GM23338 (cell line): ENCODE measurements at regions not wholly inside any gene's neighbourhood (a gene's known extent, or its start where the extent isn't known, plus 50 kb on each side); places are given as distances from the start of the nearest gene placed in this dataset.

Experiments used
- ATAC-seq: fragments of 200-7000 bp; cut with Tn5 transposase; 3 replicates; pipeline ENCODE4 v1.9.1; 2020
- DNase-seq: peaks from one replicate; pipeline ENCODE4 v3.0.0-alpha.2; 2015; ENCODE audit warnings: low spot score
- H2AFZ ChIP-seq: fragments of 200-600 bp; sonication (generic); 2 replicates; pipeline ENCODE4 v1.8.0; 2016; ENCODE audit warnings: antibody characterized with exemption, mild to moderate bottlenecking, moderate library complexity
- H3F3A ChIP-seq: fragments of 200-600 bp; sonication (generic); replicated peaks from 2 replicates; pipeline ENCODE4 v1.8.0; 2017; ENCODE audit warnings: antibody characterized with exemption, mixed run types, low read depth
- H3K27ac ChIP-seq: fragments of 200-600 bp; sonication (generic); 2 replicates; pipeline ENCODE4 v1.6.1; 2016; ENCODE audit warnings: low read depth
- H3K27me3 ChIP-seq: fragments of 200-600 bp; sonication (generic); 2 replicates; pipeline ENCODE4 v1.8.0; 2016; ENCODE audit warnings: mild to moderate bottlenecking, mixed run types, moderate library complexity; ENCODE audit not compliant: insufficient read depth
- H3K36me3 ChIP-seq: fragments of 200-600 bp; sonication (generic); 2 replicates; pipeline ENCODE4 v1.8.0; 2016; ENCODE audit warnings: mild to moderate bottlenecking; ENCODE audit not compliant: insufficient read depth
- H3K4me1 ChIP-seq: fragments of 200-600 bp; sonication (generic); 2 replicates; pipeline ENCODE4 v1.8.0; 2016; ENCODE audit warnings: mild to moderate bottlenecking, moderate library complexity; ENCODE audit not compliant: insufficient read depth
- H3K4me2 ChIP-seq: fragments of 200-600 bp; sonication (generic); 2 replicates; pipeline ENCODE4 v1.7.1; 2017; ENCODE audit warnings: mixed run types
- H3K4me3 ChIP-seq: fragments of 200-600 bp; sonication (generic); 2 replicates; pipeline ENCODE4 v1.6.1; 2016; ENCODE audit warnings: mixed run types
- H3K79me2 ChIP-seq: fragments of 200-600 bp; sonication (generic); replicated peaks from 2 replicates; pipeline ENCODE4 v1.8.0; 2017; ENCODE audit warnings: mild to moderate bottlenecking; ENCODE audit not compliant: insufficient read depth
- H3K9me2 ChIP-seq: fragments of 200-600 bp; sonication (generic); 2 replicates; pipeline ENCODE4 v1.8.0; 2017; ENCODE audit not compliant: insufficient read depth
- H4K20me1 ChIP-seq: fragments of 200-600 bp; sonication (generic); replicated peaks from 2 replicates; pipeline ENCODE4 v1.8.0; 2017; ENCODE audit warnings: mild to moderate bottlenecking; ENCODE audit not compliant: insufficient read depth
- H3K27ac Mint-ChIP-seq: 2 replicates; pipeline ENCODE4 v1.8.0; 2020; ENCODE audit warnings: inconsistent platforms, mild to moderate bottlenecking, moderate library complexity, mixed read lengths
- H3K27me3 Mint-ChIP-seq: 3 replicates; pipeline ENCODE4 v1.8.0; 2022; ENCODE audit warnings: low read depth, mild to moderate bottlenecking, moderate library complexity, mixed read lengths, inconsistent platforms; ENCODE audit not compliant: insufficient read depth, poor library complexity
- H3K36me3 Mint-ChIP-seq: 3 replicates; pipeline ENCODE4 v1.8.0; 2021; ENCODE audit warnings: low read depth, mild to moderate bottlenecking, inconsistent platforms, moderate library complexity, mixed read lengths
- H3K4me1 Mint-ChIP-seq: 3 replicates; pipeline ENCODE4 v1.8.0; 2020; ENCODE audit warnings: mild to moderate bottlenecking, inconsistent platforms, mixed read lengths
- H3K4me3 Mint-ChIP-seq: 3 replicates; pipeline ENCODE4 v1.8.0; 2021; ENCODE audit warnings: moderate library complexity, mild to moderate bottlenecking, inconsistent platforms, mixed read lengths
- H3K9me3 Mint-ChIP-seq: 3 replicates; pipeline ENCODE4 v1.8.0; 2020; ENCODE audit warnings: moderate library complexity, mild to moderate bottlenecking, inconsistent platforms, mixed read lengths
- CREB1 ChIP-seq: fragments of 250-450 bp; sonication (Bioruptor Pico); IDR thresholded peaks from 2 replicates; pipeline ENCODE4 v1.5.0; 2020; ENCODE audit warnings: low read depth, mild to moderate bottlenecking, moderate library complexity
- EZH2 ChIP-seq: fragments of 200-600 bp; sonication (generic); IDR thresholded peaks from one replicate; pipeline ENCODE4 v1.8.0; 2017; ENCODE audit warnings: antibody characterized with exemption, mild to moderate bottlenecking, low read depth; ENCODE audit not compliant: unreplicated experiment
- EZH2phosphoT487 ChIP-seq: fragments of 200-600 bp; sonication (generic); IDR thresholded peaks from one replicate; pipeline ENCODE4 v1.8.1; 2018; ENCODE audit warnings: antibody characterized with exemption; ENCODE audit not compliant: unreplicated experiment
- JUNB ChIP-seq: IDR thresholded peaks from one replicate; pipeline ENCODE4 v1.6.1; 2016; ENCODE audit warnings: antibody characterized with exemption; ENCODE audit not compliant: unreplicated experiment
- NANOG ChIP-seq: IDR thresholded peaks from 2 replicates; pipeline ENCODE4 v1.6.1; 2016; ENCODE audit warnings: antibody characterized with exemption, borderline replicate concordance
- POLR2AphosphoS5 ChIP-seq: IDR thresholded peaks from 2 replicates; pipeline ENCODE4 v1.6.1; 2016; ENCODE audit warnings: antibody characterized with exemption, low read depth
- STAT1 ChIP-seq: IDR thresholded peaks from one replicate; pipeline ENCODE4 v1.6.1; 2016; ENCODE audit warnings: antibody characterized with exemption; ENCODE audit not compliant: unreplicated experiment
- ZNF114 ChIP-seq: fragments of 250-450 bp; sonication (Bioruptor Pico); IDR thresholded peaks from 2 replicates; pipeline ENCODE4 v1.5.0; 2020; ENCODE audit warnings: mild to moderate bottlenecking, moderate library complexity
- ZNF331 ChIP-seq: fragments of 250-450 bp; sonication (Bioruptor Pico); IDR thresholded peaks from 2 replicates; pipeline ENCODE4 v1.5.0; 2020; ENCODE audit warnings: low read depth, mild to moderate bottlenecking, moderate library complexity
- ZNF462 ChIP-seq: fragments of 250-450 bp; sonication (Bioruptor Pico); IDR thresholded peaks from 2 replicates; pipeline ENCODE4 v1.5.0; 2020; ENCODE audit warnings: mild to moderate bottlenecking, moderate library complexity
- TF ChIP-seq, protein P1 (sequence below): IDR thresholded peaks from one replicate; pipeline ENCODE4 v1.6.1; 2018; ENCODE audit warnings: antibody characterized with exemption; ENCODE audit not compliant: unreplicated experiment
- TF ChIP-seq, protein P2 (sequence below): IDR thresholded peaks from 2 replicates; pipeline ENCODE4 v1.6.1; 2016; ENCODE audit warnings: antibody characterized with exemption
- TF ChIP-seq, protein P3 (sequence below), 2 experiments: fragments of 200-600 bp in 1 of 2; sonication (generic) in 1 of 2; conservative IDR thresholded peaks; 2 replicates each; pipeline versions ENCODE4 v1.5.1 to v1.6.1; 2016 to 2017; ENCODE audit warnings: antibody characterized with exemption in 2 of 2, low read depth in 2 of 2, mild to moderate bottlenecking in 2 of 2, moderate library complexity in 1 of 2

- no peaks in the 10 kb centered on the region for H3K27me3 Mint-ChIP-seq
- TF ChIP-seq CREB1 (no peak), POLR2AphosphoS5 (no peak), EZH2 (no peak), NANOG (no peak), ZNF331 (CRISPR knock-in tag) (no peak), JUNB (no peak), STAT1 (no peak), ZNF462 (CRISPR knock-in tag) (no peak), ZNF114 (no peak), EZH2phosphoT487 (no peak)
- TF ChIP-seq, protein P1, sequence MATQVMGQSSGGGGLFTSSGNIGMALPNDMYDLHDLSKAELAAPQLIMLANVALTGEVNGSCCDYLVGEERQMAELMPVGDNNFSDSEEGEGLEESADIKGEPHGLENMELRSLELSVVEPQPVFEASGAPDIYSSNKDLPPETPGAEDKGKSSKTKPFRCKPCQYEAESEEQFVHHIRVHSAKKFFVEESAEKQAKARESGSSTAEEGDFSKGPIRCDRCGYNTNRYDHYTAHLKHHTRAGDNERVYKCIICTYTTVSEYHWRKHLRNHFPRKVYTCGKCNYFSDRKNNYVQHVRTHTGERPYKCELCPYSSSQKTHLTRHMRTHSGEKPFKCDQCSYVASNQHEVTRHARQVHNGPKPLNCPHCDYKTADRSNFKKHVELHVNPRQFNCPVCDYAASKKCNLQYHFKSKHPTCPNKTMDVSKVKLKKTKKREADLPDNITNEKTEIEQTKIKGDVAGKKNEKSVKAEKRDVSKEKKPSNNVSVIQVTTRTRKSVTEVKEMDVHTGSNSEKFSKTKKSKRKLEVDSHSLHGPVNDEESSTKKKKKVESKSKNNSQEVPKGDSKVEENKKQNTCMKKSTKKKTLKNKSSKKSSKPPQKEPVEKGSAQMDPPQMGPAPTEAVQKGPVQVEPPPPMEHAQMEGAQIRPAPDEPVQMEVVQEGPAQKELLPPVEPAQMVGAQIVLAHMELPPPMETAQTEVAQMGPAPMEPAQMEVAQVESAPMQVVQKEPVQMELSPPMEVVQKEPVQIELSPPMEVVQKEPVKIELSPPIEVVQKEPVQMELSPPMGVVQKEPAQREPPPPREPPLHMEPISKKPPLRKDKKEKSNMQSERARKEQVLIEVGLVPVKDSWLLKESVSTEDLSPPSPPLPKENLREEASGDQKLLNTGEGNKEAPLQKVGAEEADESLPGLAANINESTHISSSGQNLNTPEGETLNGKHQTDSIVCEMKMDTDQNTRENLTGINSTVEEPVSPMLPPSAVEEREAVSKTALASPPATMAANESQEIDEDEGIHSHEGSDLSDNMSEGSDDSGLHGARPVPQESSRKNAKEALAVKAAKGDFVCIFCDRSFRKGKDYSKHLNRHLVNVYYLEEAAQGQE: no peak
- TF ChIP-seq, protein P2, sequence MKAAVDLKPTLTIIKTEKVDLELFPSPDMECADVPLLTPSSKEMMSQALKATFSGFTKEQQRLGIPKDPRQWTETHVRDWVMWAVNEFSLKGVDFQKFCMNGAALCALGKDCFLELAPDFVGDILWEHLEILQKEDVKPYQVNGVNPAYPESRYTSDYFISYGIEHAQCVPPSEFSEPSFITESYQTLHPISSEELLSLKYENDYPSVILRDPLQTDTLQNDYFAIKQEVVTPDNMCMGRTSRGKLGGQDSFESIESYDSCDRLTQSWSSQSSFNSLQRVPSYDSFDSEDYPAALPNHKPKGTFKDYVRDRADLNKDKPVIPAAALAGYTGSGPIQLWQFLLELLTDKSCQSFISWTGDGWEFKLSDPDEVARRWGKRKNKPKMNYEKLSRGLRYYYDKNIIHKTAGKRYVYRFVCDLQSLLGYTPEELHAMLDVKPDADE: no peak
- TF ChIP-seq, protein P3, sequence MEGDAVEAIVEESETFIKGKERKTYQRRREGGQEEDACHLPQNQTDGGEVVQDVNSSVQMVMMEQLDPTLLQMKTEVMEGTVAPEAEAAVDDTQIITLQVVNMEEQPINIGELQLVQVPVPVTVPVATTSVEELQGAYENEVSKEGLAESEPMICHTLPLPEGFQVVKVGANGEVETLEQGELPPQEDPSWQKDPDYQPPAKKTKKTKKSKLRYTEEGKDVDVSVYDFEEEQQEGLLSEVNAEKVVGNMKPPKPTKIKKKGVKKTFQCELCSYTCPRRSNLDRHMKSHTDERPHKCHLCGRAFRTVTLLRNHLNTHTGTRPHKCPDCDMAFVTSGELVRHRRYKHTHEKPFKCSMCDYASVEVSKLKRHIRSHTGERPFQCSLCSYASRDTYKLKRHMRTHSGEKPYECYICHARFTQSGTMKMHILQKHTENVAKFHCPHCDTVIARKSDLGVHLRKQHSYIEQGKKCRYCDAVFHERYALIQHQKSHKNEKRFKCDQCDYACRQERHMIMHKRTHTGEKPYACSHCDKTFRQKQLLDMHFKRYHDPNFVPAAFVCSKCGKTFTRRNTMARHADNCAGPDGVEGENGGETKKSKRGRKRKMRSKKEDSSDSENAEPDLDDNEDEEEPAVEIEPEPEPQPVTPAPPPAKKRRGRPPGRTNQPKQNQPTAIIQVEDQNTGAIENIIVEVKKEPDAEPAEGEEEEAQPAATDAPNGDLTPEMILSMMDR (conservative IDR thresholded peaks at IDR 0.05; ENCODE audit: low read depth in 2 of 2): no peak
Measured at GRCh38 chr4:185998791-185999190, 70.2 kb upstream of the TLR3 start.

More at GRCh38 chr4:185998791-185999190, 70.2 kb upstream of the TLR3 start:
- H3K36me3 Mint-ChIP-seq: peaks cover 15% of the 10 kb centered on the region; the same call in 2 of the 3 replicates
- no peaks in the 10 kb centered on the region for H4K20me1 ChIP-seq
- H3K4me3 Mint-ChIP-seq: no peak overlapping the region
- H3K4me1 ChIP-seq: no peaks in the 10 kb centered on the region; the same call in 1 of the 2 replicates
- H3K27me3 ChIP-seq: no peaks in the 10 kb centered on the region
- H3K27ac ChIP-seq: no peak overlapping the region
- ATAC-seq (no peak), DNase-seq (no peak)
- H3K36me3 ChIP-seq: no peaks in the 10 kb centered on the region; the same call in 1 of the 2 replicates
- no peaks in the 10 kb centered on the region for H3F3A ChIP-seq
- no peaks in the 10 kb centered on the region for H3K79me2 ChIP-seq
- no peak overlapping the region for H3K27ac Mint-ChIP-seq
- H3K9me3 Mint-ChIP-seq: peaks cover 18% of the 10 kb centered on the region
- H3K4me2 ChIP-seq: no peak overlapping the region
- no peaks in the 10 kb centered on the region for H3K9me2 ChIP-seq
- H3K4me1 Mint-ChIP-seq: peaks cover 8% of the 10 kb centered on the region
- H3K4me3 ChIP-seq: no peak overlapping the region
- peak overlapping the region; percentile 85; the same call in 1 of the 2 replicates for H2AFZ ChIP-seq
